OCI-LY7 (cell line): ENCODE measurements at regions not wholly inside any gene's neighbourhood (a gene's known extent, or its start where the extent isn't known, plus 50 kb on each side); places are given as distances from the start of the nearest gene placed in this dataset.

Experiments
- CTCF ChIP-seq: fragments of 200-600 bp; sonication (generic); conservative IDR thresholded peaks from 2 replicates; pipeline ENCODE4 v1.5.1; 2014; ENCODE audit warnings: mild to moderate bottlenecking, antibody characterized with exemption, low read length, moderate library complexity, mixed read lengths
- EZH2phosphoT487 ChIP-seq: fragments of 200-600 bp; sonication (generic); IDR thresholded peaks from 2 replicates; pipeline ENCODE4 v1.6.1; 2018; ENCODE audit warnings: low read depth, borderline replicate concordance, mild to moderate bottlenecking, mixed run types, antibody characterized with exemption, low read length, moderate library complexity, mixed read lengths

DNA sequence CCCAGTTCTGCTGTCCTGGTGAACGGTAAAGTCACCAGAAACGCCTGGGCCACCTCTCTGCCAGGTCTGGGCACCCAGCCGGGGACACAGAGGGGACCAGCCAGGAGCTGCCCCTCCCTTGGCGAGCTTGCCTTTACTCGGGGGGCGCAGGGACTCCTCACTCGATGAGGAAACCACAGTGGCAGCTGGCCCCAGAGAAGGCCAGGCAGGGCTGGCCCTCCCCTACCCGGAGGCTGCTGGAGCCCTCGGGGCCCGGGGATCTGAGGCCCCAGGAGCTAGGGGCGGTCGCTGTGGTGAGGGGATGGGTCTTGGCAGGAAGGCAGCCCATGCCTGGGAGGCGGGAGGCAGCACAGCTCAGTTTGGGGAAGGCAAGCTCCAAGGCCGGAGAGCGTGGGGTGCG is 80.4 kb upstream of the SLCO4A1 start:
- no peak for TF ChIP-seq CTCF
- no peak for TF ChIP-seq EZH2phosphoT487
